HepG2 (cell line): ENCODE measurements at regions not wholly inside any gene's neighbourhood (a gene's known extent, or its start where the extent isn't known, plus 50 kb on each side); places are given as distances from the start of the nearest gene placed in this dataset.

Experiments
- ATAC-seq: fragments of 200-7000 bp; cut with Tn5 transposase; 3 replicates; pipeline ENCODE4 v1.9.1; 2020; ENCODE audit warnings: mild to moderate bottlenecking, moderate library complexity
- BruUV-seq: library from RNA; stranded (reverse); fragments of 400-500 nt; replicated peaks from 2 replicates; lab custom pipeline; 2021; lab: Mats Ljungman, UMichigan
- CTCF ChIA-PET: fragments of 300-600 bp; formaldehyde crosslinking; extraction: SDS; loops from one replicate; lab custom pipeline; 2021; ENCODE audit warnings: low total read pairs, inconsistent platforms, low intra/inter-chr PET ratio; lab: Yijun Ruan, JAX
- POLR2A ChIA-PET: fragments of 350-600 bp; sonication (Branson Sonifier 250); formaldehyde crosslinking; loops from one replicate; lab custom pipeline; 2020; ENCODE audit warnings: antibody characterized with exemption, inconsistent platforms; lab: Yijun Ruan, JAX
- DNase-seq: peaks from one replicate; pipeline ENCODE4 v3.0.0-alpha.2; 2015; ENCODE audit warnings: low spot score
- FAIRE-seq: peaks from 3 replicates; lab custom pipeline; 2011; peaks lifted over from hg19 to GRCh38; lab: Jason Lieb, UNC
- H2AFZ ChIP-seq: one replicate; pipeline ENCODE4 v1.6.1; 2011; ENCODE audit warnings: low read length, inconsistent platforms
- H3K27ac ChIP-seq: fragments of 300-600 bp; 3 replicates; pipeline ENCODE4 v1.8.0; 2011; ENCODE audit warnings: mixed run types, mild to moderate bottlenecking, mixed read lengths, low read length, inconsistent platforms; ENCODE audit not compliant: insufficient read depth; ENCODE audit errors: extremely low read length
- H3K27me3 ChIP-seq, 2 experiments: fragments of 200-600 bp in 1 of 2; 2 replicates in 1 of 2; 3 replicates in 1 of 2; pipeline versions ENCODE4 v1.6.0 to v1.8.0; 2011; ENCODE audit warnings: low read length in 2 of 2, mild to moderate bottlenecking in 2 of 2, moderate library complexity in 2 of 2, inconsistent platforms in 1 of 2; ENCODE audit not compliant: insufficient read depth in 2 of 2, control insufficient read depth in 1 of 2
- H3K36me3 ChIP-seq, 2 experiments: fragments of 200-600 bp in 1 of 2; replicated peaks in 1 of 2; 2 replicates in 1 of 2; 3 replicates in 1 of 2; pipeline versions ENCODE4 v1.5.1 to v1.8.0; 2011; ENCODE audit warnings: low read length in 2 of 2, inconsistent platforms in 1 of 2; ENCODE audit not compliant: insufficient read depth in 2 of 2, control insufficient read depth in 1 of 2
- H3K4me1 ChIP-seq: 2 replicates; pipeline ENCODE4 v1.5.1; 2012; ENCODE audit warnings: low read length, inconsistent platforms; ENCODE audit not compliant: insufficient read depth
- H3K4me2 ChIP-seq: 2 replicates; pipeline ENCODE4 v1.6.0; 2011; ENCODE audit warnings: low read depth, low read length, inconsistent platforms
- H3K4me3 ChIP-seq, 3 experiments: fragments of 200-600 bp in 1 of 3; sonication (generic), shearing (Covaris generic) in 1 of 3; replicated peaks in 1 of 3; 2 replicates each; pipeline ENCODE4 v1.5.1; 2011 to 2016; ENCODE audit warnings: low read length in 3 of 3, inconsistent platforms in 2 of 3, low read depth in 2 of 3, mild to moderate bottlenecking in 2 of 3, control low read depth in 1 of 3, mixed read lengths in 1 of 3; ENCODE audit not compliant: insufficient read depth in 1 of 3
- H3K79me2 ChIP-seq: one replicate; pipeline ENCODE4 v1.6.1; 2011; ENCODE audit warnings: low read length, inconsistent platforms; ENCODE audit not compliant: insufficient read depth
- H3K9ac ChIP-seq: 2 replicates; pipeline ENCODE4 v1.6.0; 2011; ENCODE audit warnings: mild to moderate bottlenecking, low read depth, low read length, inconsistent platforms; ENCODE audit not compliant: insufficient read depth
- H3K9me3 ChIP-seq: 2 replicates; pipeline ENCODE4 v1.5.1; 2012; ENCODE audit warnings: mild to moderate bottlenecking, low read length
- H4K20me1 ChIP-seq: 2 replicates; pipeline ENCODE4 v1.6.0; 2011; ENCODE audit warnings: inconsistent platforms, mild to moderate bottlenecking, low read length, moderate library complexity; ENCODE audit not compliant: insufficient read depth
- DNMT1 ChIP-seq: sonication (generic); formaldehyde crosslinking; IDR thresholded peaks from 2 replicates; pipeline ENCODE4 v1.5.1; 2020; ENCODE audit warnings: mild to moderate bottlenecking, missing genetic modification reagents
- SIX4 ChIP-seq: sonication (generic); formaldehyde crosslinking; IDR thresholded peaks from 2 replicates; pipeline ENCODE4 v1.4.0; 2020; ENCODE audit warnings: missing genetic modification reagents
- SRSF1 ChIP-seq: fragments of 200-400 bp; formaldehyde crosslinking; optimal IDR thresholded peaks from 2 replicates; pipeline ENCODE3; 2017; ENCODE audit warnings: mild to moderate bottlenecking, low read depth, low read length, moderate library complexity
- ZNF33B ChIP-seq: sonication (generic); formaldehyde crosslinking; IDR thresholded peaks from 2 replicates; pipeline ENCODE4 v1.5.1; 2020; ENCODE audit warnings: mild to moderate bottlenecking, missing genetic modification reagents
- ZNF446 ChIP-seq: sonication (generic); formaldehyde crosslinking; IDR thresholded peaks from 2 replicates; pipeline ENCODE4 v1.5.0; 2020; ENCODE audit warnings: mild to moderate bottlenecking, missing genetic modification reagents
- ZNF605 ChIP-seq: sonication (generic); formaldehyde crosslinking; IDR thresholded peaks from 2 replicates; pipeline ENCODE4 v1.8.0; 2022; ENCODE audit warnings: mild to moderate bottlenecking, missing genetic modification reagents
- WGBS: methylation state at CpG from one replicate; pipeline ENCODE4 v1.1.6; 2017; ENCODE audit warnings: low lambda C conversion rate; 5-methylcytosine and 5-hydroxymethylcytosine counted together
- in situ Hi-C: cut with HindIII; loops from 2 replicates; pipeline ENCODE4 v1.10.0; 2017; ENCODE audit warnings: low pct_unique_long_range_greater_than_20kb; ENCODE audit not compliant: extremely low pct_ligation_motif_present
- intact Hi-C: fragments of 100-400 bp; cut with micrococcal nuclease; formaldehyde crosslinking; loops from one replicate; pipeline ENCODE4 v1.10.0; 2022; ENCODE audit not compliant: unreplicated experiment
- TF ChIP-seq, protein P1 (sequence below): sonication (generic); formaldehyde crosslinking; IDR thresholded peaks from 2 replicates; pipeline ENCODE4 v1.5.0; 2020; ENCODE audit warnings: missing genetic modification reagents
- TF ChIP-seq, protein P2 (sequence below): fragments of 450-650 bp; IDR thresholded peaks from 2 replicates; pipeline ENCODE4 v1.6.1; 2017
- TF ChIP-seq, protein P3 (sequence below): sonication (generic); formaldehyde crosslinking; IDR thresholded peaks from 2 replicates; pipeline ENCODE4 v1.5.0; 2020; ENCODE audit warnings: missing genetic modification reagents
- TF ChIP-seq, protein P4 (sequence below): sonication (generic); formaldehyde crosslinking; conservative IDR thresholded peaks from 2 replicates; pipeline ENCODE4 v1.8.0; 2022; ENCODE audit warnings: missing genetic modification reagents

DNA sequence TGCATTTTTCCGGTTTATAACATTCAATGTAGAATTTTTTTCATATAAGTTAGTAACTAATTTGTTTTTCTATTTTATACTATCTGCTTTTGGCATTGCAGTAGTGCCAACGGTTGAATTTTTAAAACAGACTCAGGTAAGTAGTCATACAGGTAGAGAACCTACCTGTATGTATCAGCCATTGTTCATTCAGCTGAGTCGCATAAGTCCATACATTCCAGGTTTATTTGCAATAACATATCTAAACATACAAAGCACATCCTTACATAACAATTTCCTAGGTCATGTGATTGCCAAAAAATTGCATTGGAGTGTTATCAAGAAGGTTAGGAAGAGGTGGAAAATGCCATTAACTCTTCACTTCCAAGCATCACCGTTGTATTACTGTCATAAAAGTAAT, 1059.3 kb upstream of the CNTN5 start (continued):
- TF ChIP-seq ZNF33B (CRISPR knock-in tag): no peak
- TF ChIP-seq, protein P1, sequence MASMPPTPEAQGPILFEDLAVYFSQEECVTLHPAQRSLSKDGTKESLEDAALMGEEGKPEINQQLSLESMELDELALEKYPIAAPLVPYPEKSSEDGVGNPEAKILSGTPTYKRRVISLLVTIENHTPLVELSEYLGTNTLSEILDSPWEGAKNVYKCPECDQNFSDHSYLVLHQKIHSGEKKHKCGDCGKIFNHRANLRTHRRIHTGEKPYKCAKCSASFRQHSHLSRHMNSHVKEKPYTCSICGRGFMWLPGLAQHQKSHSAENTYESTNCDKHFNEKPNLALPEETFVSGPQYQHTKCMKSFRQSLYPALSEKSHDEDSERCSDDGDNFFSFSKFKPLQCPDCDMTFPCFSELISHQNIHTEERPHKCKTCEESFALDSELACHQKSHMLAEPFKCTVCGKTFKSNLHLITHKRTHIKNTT (CRISPR knock-in tag): no peak
- TF ChIP-seq SRSF1: no peak

DNA sequence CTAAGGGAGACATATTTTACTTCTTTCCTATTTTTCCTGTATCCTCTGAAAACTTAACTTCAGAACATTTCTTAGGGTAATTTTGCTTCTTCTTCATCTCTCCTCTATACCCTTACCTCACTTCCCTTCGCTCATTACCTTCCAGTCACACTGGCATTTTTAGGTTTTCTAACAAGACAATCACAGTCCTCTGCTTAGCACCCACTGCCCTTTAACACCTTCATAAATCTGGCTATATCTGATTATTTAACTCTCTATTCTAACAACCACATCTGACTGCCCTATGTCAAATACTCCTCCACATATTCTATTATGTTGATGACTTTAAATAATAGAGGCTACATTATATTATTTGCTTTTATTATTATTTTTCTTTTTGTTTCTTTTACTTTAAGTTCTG, 1058.0 kb upstream of the CNTN5 start:
- Histone ChIP-seq H3K4me2 (no peak overlapping the region), H3K4me1 (no peaks in the 10 kb centered on the region), H3K27ac (no peak overlapping the region), H3K9me3 (no peaks in the 10 kb centered on the region), H3K9ac (no peak overlapping the region), H3K27me3 (no peaks in the 10 kb centered on the region), H2AFZ (no peak overlapping the region), H3K79me2 (no peaks in the 10 kb centered on the region), H4K20me1 (no peaks in the 10 kb centered on the region), H3K36me3 (no peaks in the 10 kb centered on the region), H3K4me3 (no peak overlapping the region)
- DNase-seq (no peak), FAIRE-seq (no peak), ATAC-seq (no peak)
- intact Hi-C loops (no loop called here), in situ Hi-C loops (no loop called here)
- 0% methylated on average over 1 of the region's 1 CpG for WGBS
- POLR2A ChIA-PET: no interaction called here
- CTCF ChIA-PET: no interaction called here
- BruUV-seq: no TSS peak
- TF ChIP-seq DNMT1 (CRISPR knock-in tag) (no peak), SIX4 (CRISPR knock-in tag) (no peak), ZNF446 (CRISPR knock-in tag) (no peak), ZNF605 (CRISPR knock-in tag) (no peak)
- TF ChIP-seq, protein P2, sequence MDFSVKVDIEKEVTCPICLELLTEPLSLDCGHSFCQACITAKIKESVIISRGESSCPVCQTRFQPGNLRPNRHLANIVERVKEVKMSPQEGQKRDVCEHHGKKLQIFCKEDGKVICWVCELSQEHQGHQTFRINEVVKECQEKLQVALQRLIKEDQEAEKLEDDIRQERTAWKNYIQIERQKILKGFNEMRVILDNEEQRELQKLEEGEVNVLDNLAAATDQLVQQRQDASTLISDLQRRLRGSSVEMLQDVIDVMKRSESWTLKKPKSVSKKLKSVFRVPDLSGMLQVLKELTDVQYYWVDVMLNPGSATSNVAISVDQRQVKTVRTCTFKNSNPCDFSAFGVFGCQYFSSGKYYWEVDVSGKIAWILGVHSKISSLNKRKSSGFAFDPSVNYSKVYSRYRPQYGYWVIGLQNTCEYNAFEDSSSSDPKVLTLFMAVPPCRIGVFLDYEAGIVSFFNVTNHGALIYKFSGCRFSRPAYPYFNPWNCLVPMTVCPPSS: no peak
- TF ChIP-seq, protein P3, sequence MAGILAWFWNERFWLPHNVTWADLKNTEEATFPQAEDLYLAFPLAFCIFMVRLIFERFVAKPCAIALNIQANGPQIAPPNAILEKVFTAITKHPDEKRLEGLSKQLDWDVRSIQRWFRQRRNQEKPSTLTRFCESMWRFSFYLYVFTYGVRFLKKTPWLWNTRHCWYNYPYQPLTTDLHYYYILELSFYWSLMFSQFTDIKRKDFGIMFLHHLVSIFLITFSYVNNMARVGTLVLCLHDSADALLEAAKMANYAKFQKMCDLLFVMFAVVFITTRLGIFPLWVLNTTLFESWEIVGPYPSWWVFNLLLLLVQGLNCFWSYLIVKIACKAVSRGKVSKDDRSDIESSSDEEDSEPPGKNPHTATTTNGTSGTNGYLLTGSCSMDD (CRISPR knock-in tag): no peak
- TF ChIP-seq, protein P4, sequence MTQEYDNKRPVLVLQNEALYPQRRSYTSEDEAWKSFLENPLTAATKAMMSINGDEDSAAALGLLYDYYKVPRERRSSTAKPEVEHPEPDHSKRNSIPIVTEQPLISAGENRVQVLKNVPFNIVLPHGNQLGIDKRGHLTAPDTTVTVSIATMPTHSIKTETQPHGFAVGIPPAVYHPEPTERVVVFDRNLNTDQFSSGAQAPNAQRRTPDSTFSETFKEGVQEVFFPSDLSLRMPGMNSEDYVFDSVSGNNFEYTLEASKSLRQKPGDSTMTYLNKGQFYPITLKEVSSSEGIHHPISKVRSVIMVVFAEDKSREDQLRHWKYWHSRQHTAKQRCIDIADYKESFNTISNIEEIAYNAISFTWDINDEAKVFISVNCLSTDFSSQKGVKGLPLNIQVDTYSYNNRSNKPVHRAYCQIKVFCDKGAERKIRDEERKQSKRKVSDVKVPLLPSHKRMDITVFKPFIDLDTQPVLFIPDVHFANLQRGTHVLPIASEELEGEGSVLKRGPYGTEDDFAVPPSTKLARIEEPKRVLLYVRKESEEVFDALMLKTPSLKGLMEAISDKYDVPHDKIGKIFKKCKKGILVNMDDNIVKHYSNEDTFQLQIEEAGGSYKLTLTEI (CRISPR knock-in tag): no peak
